H9 (cell line): ENCODE measurements at regions not wholly inside any gene's neighbourhood (a gene's known extent, or its start where the extent isn't known, plus 50 kb on each side); places are given as distances from the start of the nearest gene placed in this dataset.

Source experiments
- DNase-seq: peaks from one replicate; pipeline ENCODE4 v3.0.0-alpha.2; 2017
- H2AFZ ChIP-seq: one replicate; pipeline ENCODE4 v1.6.1; 2013; ENCODE audit warnings: mild to moderate bottlenecking, low read length, control low read depth, moderate library complexity
- H2AK5ac ChIP-seq: 2 replicates; pipeline ENCODE4 v1.6.1; 2013; ENCODE audit warnings: low read length, control low read depth, mixed read lengths; ENCODE audit not compliant: insufficient read length
- H2BK120ac ChIP-seq: one replicate; pipeline ENCODE4 v1.6.1; 2013; ENCODE audit warnings: low read depth, mild to moderate bottlenecking, low read length, control low read depth, inconsistent platforms; ENCODE audit not compliant: poor library complexity, severe bottlenecking
- H2BK12ac ChIP-seq: 2 replicates; pipeline ENCODE4 v1.6.1; 2013; ENCODE audit warnings: low read length, control low read depth, mixed read lengths, low read depth; ENCODE audit not compliant: insufficient read length
- H2BK15ac ChIP-seq: 2 replicates; pipeline ENCODE4 v1.6.1; 2013; ENCODE audit warnings: low read depth, low read length, control low read depth
- H2BK20ac ChIP-seq: one replicate; pipeline ENCODE4 v1.6.1; 2013; ENCODE audit warnings: low read depth, mild to moderate bottlenecking, low read length, control low read depth, inconsistent platforms; ENCODE audit not compliant: poor library complexity, severe bottlenecking
- H2BK5ac ChIP-seq: 2 replicates; pipeline ENCODE4 v1.6.1; 2013; ENCODE audit warnings: low read length, control low read depth, mixed read lengths; ENCODE audit not compliant: insufficient read length
- H3K14ac ChIP-seq: 2 replicates; pipeline ENCODE4 v1.6.1; 2013; ENCODE audit warnings: low read length, control low read depth; ENCODE audit not compliant: insufficient read depth
- H3K18ac ChIP-seq: 2 replicates; pipeline ENCODE4 v1.6.1; 2013; ENCODE audit warnings: low read depth, mild to moderate bottlenecking, mixed read lengths, low read length, control low read depth; ENCODE audit not compliant: insufficient read length
- H3K23ac ChIP-seq: 2 replicates; pipeline ENCODE4 v1.6.1; 2013; ENCODE audit warnings: low read length, control low read depth, mixed read lengths, low read depth; ENCODE audit not compliant: insufficient read length
- H3K23me2 ChIP-seq: 2 replicates; pipeline ENCODE4 v1.6.1; 2013; ENCODE audit warnings: low read depth, mild to moderate bottlenecking, mixed read lengths, low read length, control low read depth; ENCODE audit not compliant: insufficient read length, poor library complexity, severe bottlenecking
- H3K27ac ChIP-seq: 2 replicates; pipeline ENCODE4 v1.5.1; 2013; ENCODE audit warnings: low read length, control low read depth, mixed read lengths, low read depth; ENCODE audit not compliant: insufficient read length
- H3K27me3 ChIP-seq: 2 replicates; pipeline ENCODE4 v1.6.1; 2013; ENCODE audit warnings: low read length, control low read depth, inconsistent platforms; ENCODE audit not compliant: insufficient read depth
- H3K4ac ChIP-seq: 2 replicates; pipeline ENCODE4 v1.6.1; 2013; ENCODE audit warnings: low read depth, mild to moderate bottlenecking, control low read depth, inconsistent platforms, low read length, moderate library complexity
- H3K4me1 ChIP-seq: 2 replicates; pipeline ENCODE4 v1.6.1; 2013; ENCODE audit warnings: low read length, control low read depth, inconsistent platforms; ENCODE audit not compliant: insufficient read depth
- H3K4me2 ChIP-seq: 2 replicates; pipeline ENCODE4 v1.6.1; 2013; ENCODE audit warnings: low read length, control low read depth, mixed read lengths; ENCODE audit not compliant: insufficient read length, insufficient read depth
- H3K56ac ChIP-seq: 2 replicates; pipeline ENCODE4 v1.6.1; 2013; ENCODE audit warnings: low read depth, mild to moderate bottlenecking, mixed read lengths, low read length, control low read depth; ENCODE audit not compliant: insufficient read length
- H3K79me1 ChIP-seq: 2 replicates; pipeline ENCODE4 v1.6.1; 2013; ENCODE audit warnings: low read depth, mild to moderate bottlenecking, moderate library complexity, low read length, control low read depth, inconsistent platforms; ENCODE audit not compliant: insufficient read depth, poor library complexity, severe bottlenecking
- H3K79me2 ChIP-seq: 2 replicates; pipeline ENCODE4 v1.6.1; 2013; ENCODE audit warnings: low read length, control low read depth, inconsistent platforms; ENCODE audit not compliant: insufficient read depth
- H3K9ac ChIP-seq: 2 replicates; pipeline ENCODE4 v1.6.1; 2013; ENCODE audit warnings: low read length, control low read depth, mixed read lengths; ENCODE audit not compliant: insufficient read length; ENCODE audit errors: extremely low read depth
- H3K9me3 ChIP-seq: one replicate; pipeline ENCODE4 v1.6.1; 2013; ENCODE audit warnings: low read depth, low read length, inconsistent platforms; ENCODE audit not compliant: control insufficient read depth
- H3T11ph ChIP-seq: one replicate; pipeline ENCODE4 v1.6.1; 2013; ENCODE audit warnings: mild to moderate bottlenecking, low read length, control low read depth, inconsistent platforms
- H4K20me1 ChIP-seq: one replicate; pipeline ENCODE4 v1.6.1; 2013; ENCODE audit not compliant: control insufficient read depth, insufficient read length, insufficient read depth
- H4K5ac ChIP-seq: 2 replicates; pipeline ENCODE4 v1.6.1; 2013; ENCODE audit warnings: low read depth, mild to moderate bottlenecking, mixed read lengths, low read length, control low read depth; ENCODE audit not compliant: insufficient read length
- H4K8ac ChIP-seq: replicated peaks from 2 replicates; pipeline ENCODE4 v1.6.1; 2013; ENCODE audit warnings: low read length, control low read depth, mixed read lengths, low read depth; ENCODE audit not compliant: insufficient read length
- H4K91ac ChIP-seq: 2 replicates; pipeline ENCODE4 v1.6.1; 2013; ENCODE audit warnings: low read depth, mild to moderate bottlenecking, moderate library complexity, mixed read lengths, low read length, control low read depth; ENCODE audit not compliant: insufficient read length
- H3K27ac Mint-ChIP-seq, 3 experiments: 2 replicates in 2 of 3; 3 replicates in 1 of 3; pipeline ENCODE4 v1.8.0; 2020 to 2021; ENCODE audit warnings: mixed read lengths in 3 of 3, mild to moderate bottlenecking in 1 of 3, moderate library complexity in 1 of 3
- H3K27me3 Mint-ChIP-seq: 2 replicates; pipeline ENCODE4 v1.8.0; 2021; ENCODE audit warnings: low read depth, mild to moderate bottlenecking, moderate library complexity, mixed read lengths
- H3K36me3 Mint-ChIP-seq, 3 experiments: 2 replicates in 2 of 3; 3 replicates in 1 of 3; pipeline ENCODE4 v1.8.0; 2020 to 2021; ENCODE audit warnings: low read depth in 3 of 3, mixed read lengths in 3 of 3; ENCODE audit not compliant: insufficient read depth in 1 of 3
- H3K4me1 Mint-ChIP-seq, 2 experiments: 2 replicates each; pipeline ENCODE4 v1.8.0; 2020; ENCODE audit warnings: mixed read lengths in 2 of 2
- H3K4me3 Mint-ChIP-seq, 2 experiments: 2 replicates in 1 of 2; 3 replicates in 1 of 2; pipeline ENCODE4 v1.8.0; 2020 to 2021; ENCODE audit warnings: mild to moderate bottlenecking in 2 of 2, mixed read lengths in 2 of 2, moderate library complexity in 1 of 2
- H3K9me3 Mint-ChIP-seq, 2 experiments: 2 replicates in 1 of 2; 3 replicates in 1 of 2; pipeline ENCODE4 v1.8.0; 2020; ENCODE audit warnings: mild to moderate bottlenecking in 2 of 2, mixed read lengths in 2 of 2, moderate library complexity in 1 of 2
- CTCF ChIP-seq: fragments of 200-600 bp; sonication (generic); conservative IDR thresholded peaks from 3 replicates; pipeline ENCODE4 v1.8.0; 2021; ENCODE audit warnings: antibody characterized with exemption, mild to moderate bottlenecking
- WGBS: extraction: QIAGEN DNeasy Blood & Tissue Kit; methylation state at CpG from one replicate; pipeline ENCODE4 v1.1.7; 2013; ENCODE audit warnings: missing lambda C conversion rate, low lambda C conversion rate, mixed read lengths; ENCODE audit not compliant: insufficient read length; ENCODE audit errors: extremely low coverage; 5-methylcytosine and 5-hydroxymethylcytosine counted together

- no peak overlapping the region for H2BK20ac ChIP-seq
- peaks cover 13 to 14% of the 10 kb centered on the region in 2 experiments; a peak in 3 of 4 replicates for H3K4me1 Mint-ChIP-seq
- H3K9ac ChIP-seq: no peak overlapping the region
- H3K23me2 ChIP-seq: no peaks in the 10 kb centered on the region
- H2BK15ac ChIP-seq: no peak overlapping the region
- H3K36me3 Mint-ChIP-seq: no peaks in the 10 kb centered on the region
- H2BK120ac ChIP-seq: no peak overlapping the region
- no peak overlapping the region for H4K8ac ChIP-seq
- H3K27me3 ChIP-seq: no peaks in the 10 kb centered on the region
- no peaks in the 10 kb centered on the region for H3K27me3 Mint-ChIP-seq
- no peak overlapping the region for H3T11ph ChIP-seq
- H3K4me1 ChIP-seq: no peaks in the 10 kb centered on the region
- no peak overlapping the region for H2AFZ ChIP-seq
- no peak overlapping the region for H2AK5ac ChIP-seq
- no peak overlapping the region for H3K27ac ChIP-seq
- H3K27ac Mint-ChIP-seq: no peak overlapping the region
- H2BK12ac ChIP-seq: no peak overlapping the region
- no peak for DNase-seq
- no peak overlapping the region for H3K23ac ChIP-seq
- H3K56ac ChIP-seq: no peak overlapping the region
- H2BK5ac ChIP-seq: no peak overlapping the region
- H3K79me1 ChIP-seq: no peaks in the 10 kb centered on the region
- H3K4ac ChIP-seq: no peak overlapping the region
- no peak overlapping the region for H4K5ac ChIP-seq
- no peaks in the 10 kb centered on the region for H3K79me2 ChIP-seq
- H3K4me2 ChIP-seq: no peak overlapping the region
- H3K9me3 Mint-ChIP-seq: peaks cover 0 to 7% of the 10 kb centered on the region in 2 experiments; a peak in 3 of 5 replicates
- no peak for TF ChIP-seq CTCF
- H4K20me1 ChIP-seq: no peaks in the 10 kb centered on the region
- H4K91ac ChIP-seq: no peak overlapping the region
- H3K9me3 ChIP-seq: no peaks in the 10 kb centered on the region
- H3K14ac ChIP-seq: no peak overlapping the region
- WGBS: no CpG with 5 or more reads among the region's 6 CpGs
- H3K4me3 Mint-ChIP-seq: no peak overlapping the region
- H3K18ac ChIP-seq: no peak overlapping the region
Observed at GRCh38 chr20:11755071-11755841, 162.4 kb upstream of the BTBD3 start.
